ENCODE measurements at regions not wholly inside any gene's neighbourhood (a gene's known extent, or its start where the extent isn't known, plus 50 kb on each side); places are given as distances from the start of the nearest gene placed in this dataset.

DNA sequence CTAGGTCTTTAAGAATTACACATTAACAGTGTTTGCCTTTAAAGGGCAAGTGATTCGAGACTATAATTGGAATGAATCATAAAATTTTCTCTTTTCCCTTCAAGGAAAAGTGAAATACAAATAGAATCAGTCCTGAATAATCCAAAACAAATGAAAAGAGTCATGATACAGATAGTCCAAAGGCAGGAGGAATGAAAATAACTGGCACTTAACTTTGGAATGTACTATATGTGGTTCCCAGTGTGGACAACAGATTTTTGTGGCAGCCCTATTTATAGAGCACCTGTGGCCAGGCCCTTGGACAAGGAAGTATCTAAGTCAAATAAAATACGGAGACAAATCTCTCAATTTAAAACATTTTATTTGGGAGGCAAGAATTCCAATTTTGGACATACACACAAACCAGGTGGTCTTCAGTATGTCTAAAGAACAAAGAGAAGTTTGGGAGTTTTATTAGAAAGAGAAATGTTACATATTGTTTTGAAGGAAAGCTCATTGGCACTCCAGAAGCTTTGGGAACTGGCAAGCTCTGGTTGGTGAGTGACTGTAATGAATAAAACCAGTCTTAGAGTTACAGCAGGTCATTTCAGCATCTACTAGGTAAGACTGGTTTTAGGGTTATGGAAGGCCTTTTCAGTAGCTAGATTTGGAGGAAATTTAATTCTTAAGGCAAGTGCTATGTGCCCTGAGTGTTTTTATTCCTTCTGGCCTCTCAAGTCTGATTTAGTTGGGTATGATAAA is 116.0 kb upstream of the PAM start:
- no peaks in the 10 kb centered on the region for H3K4me1 ChIP-seq (ENCODE audit: insufficient read depth, low read length)
- H3K9me3 Mint-ChIP-seq: peaks cover 10% of the 10 kb centered on the region
- intact Hi-C loops (cut with DNase I, micrococcal nuclease): no loop called here
- H3K9me3 ChIP-seq (ENCODE audit: control insufficient read depth in 1 of 2, insufficient read depth in 1 of 2, low read length in 2 of 2): peaks cover 0 to 5% of the 10 kb centered on the region in 2 experiments
- no peaks in the 10 kb centered on the region for H3K4me1 Mint-ChIP-seq (ENCODE audit: low read depth)
- peaks cover 7% of the 10 kb centered on the region for H3K27me3 Mint-ChIP-seq
- no peaks in the 10 kb centered on the region for H3K36me3 ChIP-seq (ENCODE audit: insufficient read depth, low read length)
- no peak overlapping the region for H3K4me3 Mint-ChIP-seq
- no peak for DNase-seq
- CTCF ChIA-PET: no interaction called here
- TF ChIP-seq, protein P1, sequence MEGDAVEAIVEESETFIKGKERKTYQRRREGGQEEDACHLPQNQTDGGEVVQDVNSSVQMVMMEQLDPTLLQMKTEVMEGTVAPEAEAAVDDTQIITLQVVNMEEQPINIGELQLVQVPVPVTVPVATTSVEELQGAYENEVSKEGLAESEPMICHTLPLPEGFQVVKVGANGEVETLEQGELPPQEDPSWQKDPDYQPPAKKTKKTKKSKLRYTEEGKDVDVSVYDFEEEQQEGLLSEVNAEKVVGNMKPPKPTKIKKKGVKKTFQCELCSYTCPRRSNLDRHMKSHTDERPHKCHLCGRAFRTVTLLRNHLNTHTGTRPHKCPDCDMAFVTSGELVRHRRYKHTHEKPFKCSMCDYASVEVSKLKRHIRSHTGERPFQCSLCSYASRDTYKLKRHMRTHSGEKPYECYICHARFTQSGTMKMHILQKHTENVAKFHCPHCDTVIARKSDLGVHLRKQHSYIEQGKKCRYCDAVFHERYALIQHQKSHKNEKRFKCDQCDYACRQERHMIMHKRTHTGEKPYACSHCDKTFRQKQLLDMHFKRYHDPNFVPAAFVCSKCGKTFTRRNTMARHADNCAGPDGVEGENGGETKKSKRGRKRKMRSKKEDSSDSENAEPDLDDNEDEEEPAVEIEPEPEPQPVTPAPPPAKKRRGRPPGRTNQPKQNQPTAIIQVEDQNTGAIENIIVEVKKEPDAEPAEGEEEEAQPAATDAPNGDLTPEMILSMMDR (IDR thresholded peaks at IDR 0.05): no peak
- POLR2A ChIA-PET: no interaction called here
- ATAC-seq (ENCODE audit: poor library complexity): no peak
- H3K27ac ChIP-seq (ENCODE audit: low read depth in 1 of 2, low read length in 2 of 2): no peak overlapping the region
- peaks cover 0 to 4% of the 10 kb centered on the region in 2 experiments for H3K27me3 ChIP-seq (ENCODE audit: control insufficient read depth in 1 of 2, insufficient read depth in 2 of 2, low read length in 2 of 2)
- no peaks in the 10 kb centered on the region for H3K36me3 Mint-ChIP-seq (ENCODE audit: low read depth)
- no peak overlapping the region for H3K27ac Mint-ChIP-seq
- H3K4me3 ChIP-seq (ENCODE audit: low read length): no peak overlapping the region

DNA sequence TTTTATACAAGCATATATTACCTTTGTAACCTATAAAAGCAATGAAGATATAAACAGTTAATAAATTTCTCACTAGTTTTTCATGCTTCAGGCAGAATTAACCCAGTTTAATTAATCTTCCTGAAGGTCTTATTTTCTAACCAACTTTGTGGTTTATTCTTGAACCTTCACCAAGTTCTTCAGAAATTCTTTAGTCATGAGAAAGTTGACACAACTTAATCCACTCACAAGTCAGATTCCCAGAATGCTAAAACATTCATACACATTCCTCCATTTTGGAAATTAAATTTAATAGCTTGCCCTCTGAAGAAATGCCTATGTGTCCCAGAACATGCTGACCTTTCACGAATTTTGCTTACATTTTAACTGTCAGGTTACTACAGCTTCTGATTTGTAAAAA is 105.4 kb upstream of the PAM start:
- Histone ChIP-seq H3K4me1 (ENCODE audit: insufficient read depth, low read length) (no peaks in the 10 kb centered on the region), H3K27ac (ENCODE audit: low read depth in 1 of 2, low read length in 2 of 2) (no peak overlapping the region), H3K9me3 (ENCODE audit: control insufficient read depth in 1 of 2, insufficient read depth in 1 of 2, low read length in 2 of 2) (no peaks in the 10 kb centered on the region), H3K36me3 (ENCODE audit: insufficient read depth, low read length) (no peaks in the 10 kb centered on the region), H3K27me3 (ENCODE audit: control insufficient read depth in 1 of 2, insufficient read depth in 2 of 2, low read length in 2 of 2) (no peaks in the 10 kb centered on the region), H3K4me3 (ENCODE audit: low read length) (no peak overlapping the region)
- ATAC-seq (ENCODE audit: poor library complexity) (no peak), DNase-seq (no peak)
- intact Hi-C loops (cut with DNase I, micrococcal nuclease): no loop called here
- TF ChIP-seq, protein P1 (IDR thresholded peaks at IDR 0.05): no peak
- no peaks in the 10 kb centered on the region for H3K4me1 Mint-ChIP-seq (ENCODE audit: low read depth)
- no peaks in the 10 kb centered on the region for H3K36me3 Mint-ChIP-seq (ENCODE audit: low read depth)
- H3K9me3 Mint-ChIP-seq: peaks cover 5% of the 10 kb centered on the region
- ChIA-PET CTCF (no interaction called here), POLR2A (no interaction called here)
- peaks cover 6% of the 10 kb centered on the region for H3K27me3 Mint-ChIP-seq
- H3K27ac Mint-ChIP-seq: no peak overlapping the region
- no peak overlapping the region for H3K4me3 Mint-ChIP-seq

DNA sequence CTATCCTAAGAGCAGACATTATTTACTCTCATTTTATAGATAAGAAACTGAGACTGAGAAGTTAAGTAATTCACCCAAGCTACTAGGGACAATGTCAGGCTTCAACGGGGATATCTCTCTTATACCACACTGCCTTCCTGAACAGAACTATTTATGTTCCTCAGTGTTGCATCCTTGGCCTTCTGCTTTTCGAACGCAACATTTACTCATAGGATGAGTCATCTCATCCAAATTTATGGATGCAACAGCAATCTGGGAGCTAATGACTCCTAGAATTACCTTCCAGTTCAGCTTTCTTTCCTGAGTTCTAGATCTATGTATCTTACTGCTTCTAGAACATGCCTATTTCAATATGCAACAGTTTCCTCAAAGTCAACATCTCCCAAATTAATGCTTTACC is 103.6 kb upstream of the PAM start:
- no peak overlapping the region for H3K27ac Mint-ChIP-seq
- H3K27ac ChIP-seq (ENCODE audit: low read depth in 1 of 2, low read length in 2 of 2): no peak overlapping the region
- TF ChIP-seq, protein P1 (IDR thresholded peaks at IDR 0.05): no peak
- H3K27me3 Mint-ChIP-seq: peaks cover 14% of the 10 kb centered on the region
- ChIA-PET POLR2A (no interaction called here), CTCF (no interaction called here)
- no peaks in the 10 kb centered on the region for H3K4me1 Mint-ChIP-seq (ENCODE audit: low read depth)
- no peaks in the 10 kb centered on the region for H3K36me3 Mint-ChIP-seq (ENCODE audit: low read depth)
- ATAC-seq (ENCODE audit: poor library complexity) (no peak), DNase-seq (no peak)
- no peaks in the 10 kb centered on the region for H3K27me3 ChIP-seq (ENCODE audit: control insufficient read depth in 1 of 2, insufficient read depth in 2 of 2, low read length in 2 of 2)
- no peak overlapping the region for H3K4me3 Mint-ChIP-seq
- no peaks in the 10 kb centered on the region for H3K36me3 ChIP-seq (ENCODE audit: insufficient read depth, low read length)
- peaks cover 2% of the 10 kb centered on the region for H3K9me3 Mint-ChIP-seq
- no peaks in the 10 kb centered on the region for H3K4me1 ChIP-seq (ENCODE audit: insufficient read depth, low read length)
- intact Hi-C loops (cut with DNase I, micrococcal nuclease): no loop called here
- H3K4me3 ChIP-seq (ENCODE audit: low read length): no peak overlapping the region
- no peaks in the 10 kb centered on the region for H3K9me3 ChIP-seq (ENCODE audit: control insufficient read depth in 1 of 2, insufficient read depth in 1 of 2, low read length in 2 of 2)
